OCI-LY1 (cell line): ENCODE measurements at regions not wholly inside any gene's neighbourhood (a gene's known extent, or its start where the extent isn't known, plus 50 kb on each side); places are given as distances from the start of the nearest gene placed in this dataset.
"Not testable (repeated sequence)": the region's sequence is repeated elsewhere in the genome, so short reads cannot be mapped to it uniquely, and the experiment has no call there.

ENCODE experiments used
- CTCF ChIP-seq: fragments of 200-600 bp; sonication (generic), shearing (Covaris generic); IDR thresholded peaks from 2 replicates; pipeline ENCODE4 v1.5.1; 2017; ENCODE audit warnings: mild to moderate bottlenecking, antibody characterized with exemption, low read length, moderate library complexity, mixed read lengths
- EZH2 ChIP-seq: fragments of 200-600 bp; sonication (generic), shearing (Covaris generic); IDR thresholded peaks from 2 replicates; pipeline ENCODE4 v1.8.0; 2017; ENCODE audit warnings: borderline replicate concordance, mixed run types, mild to moderate bottlenecking, antibody characterized with exemption, low read length, moderate library complexity, mixed read lengths

DNA sequence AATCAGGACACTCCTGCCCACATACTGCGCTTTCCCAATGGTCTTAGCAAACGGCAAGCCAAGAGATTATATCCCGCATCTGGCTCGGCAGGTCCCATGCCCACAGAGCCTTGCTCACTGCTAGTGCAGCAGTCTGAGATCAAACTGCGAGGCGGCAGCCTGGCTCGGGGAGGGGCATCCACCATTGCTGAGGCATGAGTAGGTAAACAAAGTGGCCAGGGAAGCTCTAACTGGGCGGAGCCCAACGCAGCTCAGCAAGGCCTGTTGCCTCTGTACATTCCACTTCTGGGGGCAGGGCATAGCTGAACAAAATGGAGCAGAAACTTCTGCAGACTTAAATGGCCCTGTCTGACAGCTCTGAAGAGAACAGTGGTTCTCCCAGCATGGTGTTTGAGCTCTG is 77.5 kb downstream of the ELAPOR2 start:
- TF ChIP-seq CTCF, EZH2: not testable (repeated sequence)
